H1 (cell line): ENCODE measurements at regions not wholly inside any gene's neighbourhood (a gene's known extent, or its start where the extent isn't known, plus 50 kb on each side); places are given as distances from the start of the nearest gene placed in this dataset.

Experiments
- CTCF ChIA-PET: fragments of 300-600 bp; sonication (Branson Sonifier 250); formaldehyde crosslinking; loops from one replicate; lab custom pipeline; 2021; ENCODE audit not compliant: partially characterized antibody; lab: Charles Lee
- POLR2A ChIA-PET: fragments of 300-600 bp; sonication (Branson Sonifier 250); formaldehyde crosslinking; loops from one replicate; lab custom pipeline; 2021; ENCODE audit warnings: inconsistent platforms; ENCODE audit not compliant: partially characterized antibody; lab: Charles Lee
- DNase-seq, 2 experiments: peaks; one replicate each; pipeline versions ENCODE4 v3.0.0 to v3.0.0-alpha.2; 2010 to 2022; ENCODE audit warnings: low spot score in 2 of 2, low read depth in 1 of 2, mixed read lengths in 1 of 2
- FAIRE-seq: peaks from 2 replicates; lab custom pipeline; 2011; peaks lifted over from hg19 to GRCh38; lab: Jason Lieb, UNC
- H2AFZ ChIP-seq: 2 replicates; pipeline ENCODE4 v1.8.1; 2012; ENCODE audit warnings: low read length, inconsistent platforms
- H2AK5ac ChIP-seq: 2 replicates; pipeline ENCODE4 v1.6.1; 2013; ENCODE audit warnings: low read depth, low read length
- H2BK120ac ChIP-seq: replicated peaks from 2 replicates; pipeline ENCODE3; 2013; ENCODE audit warnings: low read depth, low read length, inconsistent platforms
- H2BK12ac ChIP-seq: 2 replicates; pipeline ENCODE4 v1.6.1; 2013; ENCODE audit warnings: low read depth, low read length
- H2BK15ac ChIP-seq: 2 replicates; pipeline ENCODE4 v1.6.1; 2013; ENCODE audit warnings: low read length
- H2BK20ac ChIP-seq: 2 replicates; pipeline ENCODE4 v1.6.1; 2013; ENCODE audit warnings: low read length
- H2BK5ac ChIP-seq: 2 replicates; pipeline ENCODE4 v1.6.1; 2013; ENCODE audit warnings: low read depth, low read length
- H3K14ac ChIP-seq: 2 replicates; pipeline ENCODE4 v1.6.1; 2013; ENCODE audit warnings: inconsistent platforms; ENCODE audit not compliant: insufficient read length
- H3K18ac ChIP-seq: 2 replicates; pipeline ENCODE4 v1.6.1; 2013; ENCODE audit warnings: low read length; ENCODE audit errors: extremely low read depth
- H3K23ac ChIP-seq: 2 replicates; pipeline ENCODE4 v1.6.1; 2013; ENCODE audit warnings: inconsistent platforms; ENCODE audit not compliant: insufficient read length
- H3K23me2 ChIP-seq: 2 replicates; pipeline ENCODE4 v1.6.1; 2013; ENCODE audit warnings: low read depth, low read length
- H3K27ac ChIP-seq: 2 replicates; pipeline ENCODE4 v1.6.1; 2011; ENCODE audit warnings: low read depth, low read length, inconsistent platforms
- H3K27me3 ChIP-seq, 4 experiments: replicated peaks in 1 of 4; 1 replicate in 1 of 4; 2 replicates in 3 of 4; pipeline versions ENCODE4 v1.6.1 to v1.8.1; 2011 to 2013; ENCODE audit warnings: low read length in 3 of 4, mild to moderate bottlenecking in 3 of 4, inconsistent platforms in 2 of 4, mixed read lengths in 2 of 4, moderate library complexity in 1 of 4; ENCODE audit not compliant: control insufficient read depth in 3 of 4, insufficient read depth in 3 of 4; ENCODE audit errors: extremely low read depth in 1 of 4
- H3K36me3 ChIP-seq, 4 experiments: 2 replicates each; pipeline versions ENCODE4 v1.6.1 to v1.8.1; 2011 to 2013; ENCODE audit warnings: mild to moderate bottlenecking in 4 of 4, low read length in 3 of 4, moderate library complexity in 2 of 4, control low read depth in 1 of 4, inconsistent platforms in 1 of 4; ENCODE audit not compliant: insufficient read depth in 4 of 4, control insufficient read depth in 2 of 4
- H3K4ac ChIP-seq: replicated peaks from 2 replicates; pipeline ENCODE3; 2013; ENCODE audit warnings: low read length, low read depth, mixed read lengths, inconsistent platforms; ENCODE audit not compliant: insufficient read length
- H3K4me1 ChIP-seq, 4 experiments: replicated peaks in 1 of 4; 1 replicate in 1 of 4; 2 replicates in 3 of 4; pipeline versions ENCODE4 v1.6.1 to v1.8.1; 2011 to 2013; ENCODE audit warnings: low read length in 3 of 4, inconsistent platforms in 2 of 4, mixed read lengths in 1 of 4; ENCODE audit not compliant: insufficient read depth in 4 of 4, control insufficient read depth in 3 of 4
- H3K4me2 ChIP-seq, 2 experiments: 2 replicates each; pipeline versions ENCODE4 v1.6.1 to v1.8.1; 2011 to 2013; ENCODE audit warnings: low read depth in 2 of 2, low read length in 2 of 2, control low read depth in 1 of 2, inconsistent platforms in 1 of 2, mild to moderate bottlenecking in 1 of 2; ENCODE audit not compliant: insufficient read depth in 1 of 2
- H3K4me3 ChIP-seq, 4 experiments: fragments of 200-600, 300-600 bp in 1 of 4; sonication (generic), shearing (Covaris generic), sonication (Bioruptor Twin) in 1 of 4; 2 replicates each; pipeline versions ENCODE4 v1.5.1 to v1.8.1; 2011 to 2016; ENCODE audit warnings: low read length in 4 of 4, low read depth in 3 of 4, control low read depth in 2 of 4, inconsistent platforms in 2 of 4, mild to moderate bottlenecking in 2 of 4, mixed read lengths in 1 of 4, moderate library complexity in 1 of 4; ENCODE audit not compliant: insufficient read depth in 2 of 4; ENCODE audit errors: extremely low read depth in 1 of 4
- H3K56ac ChIP-seq: replicated peaks from 2 replicates; pipeline ENCODE3; 2013; ENCODE audit warnings: low read depth, mild to moderate bottlenecking, mixed read lengths, low read length, inconsistent platforms; ENCODE audit not compliant: insufficient read length
- H3K79me1 ChIP-seq: 2 replicates; pipeline ENCODE4 v1.6.1; 2013; ENCODE audit warnings: low read depth, low read length, control low read depth
- H3K79me2 ChIP-seq, 2 experiments: 2 replicates each; pipeline versions ENCODE4 v1.6.1 to v1.8.1; 2012 to 2013; ENCODE audit warnings: low read length in 2 of 2, mild to moderate bottlenecking in 2 of 2, inconsistent platforms in 1 of 2; ENCODE audit not compliant: insufficient read depth in 2 of 2, control insufficient read depth in 1 of 2
- H3K9ac ChIP-seq, 4 experiments: replicated peaks in 1 of 4; 1 replicate in 1 of 4; 2 replicates in 3 of 4; pipeline versions ENCODE4 v1.6.1 to v1.8.1; 2011 to 2013; ENCODE audit warnings: low read depth in 3 of 4, low read length in 3 of 4, control low read depth in 2 of 4, mild to moderate bottlenecking in 2 of 4, moderate library complexity in 2 of 4, inconsistent platforms in 1 of 4; ENCODE audit errors: extremely low read depth in 1 of 4
- H3K9me3 ChIP-seq, 2 experiments: 2 replicates each; pipeline versions ENCODE4 v1.6.1 to v1.8.1; 2012 to 2013; ENCODE audit warnings: mild to moderate bottlenecking in 2 of 2, moderate library complexity in 2 of 2, control low read depth in 1 of 2, inconsistent platforms in 1 of 2, low read depth in 1 of 2, low read length in 1 of 2, mixed read lengths in 1 of 2; ENCODE audit not compliant: insufficient read depth in 2 of 2
- H4K20me1 ChIP-seq, 2 experiments: replicated peaks in 1 of 2; 2 replicates each; pipeline versions ENCODE3 to v1.8.1; 2011 to 2013; ENCODE audit warnings: inconsistent platforms in 2 of 2, low read length in 2 of 2, mild to moderate bottlenecking in 1 of 2; ENCODE audit not compliant: insufficient read depth in 2 of 2, control insufficient read depth in 1 of 2
- H4K5ac ChIP-seq: 2 replicates; pipeline ENCODE4 v1.6.1; 2013; ENCODE audit warnings: low read length, low read depth, mixed read lengths, inconsistent platforms; ENCODE audit not compliant: insufficient read length
- H4K8ac ChIP-seq: 2 replicates; pipeline ENCODE4 v1.8.0; 2013; ENCODE audit warnings: mild to moderate bottlenecking, moderate library complexity, low read length, inconsistent platforms; ENCODE audit not compliant: insufficient read depth; ENCODE audit errors: extremely low read depth
- H4K91ac ChIP-seq: replicated peaks from 2 replicates; pipeline ENCODE3; 2013; ENCODE audit warnings: low read length, mixed read lengths, inconsistent platforms; ENCODE audit not compliant: insufficient read length
- EZH2 ChIP-seq: fragments of 200-600 bp; sonication (generic); IDR thresholded peaks from 2 replicates; pipeline ENCODE4 v1.7.1; 2012; ENCODE audit warnings: low read depth, mild to moderate bottlenecking, moderate library complexity, low read length, inconsistent platforms; ENCODE audit not compliant: severe bottlenecking
- GABPA ChIP-seq: IDR thresholded peaks from 2 replicates; pipeline ENCODE4 v1.6.1; 2011; ENCODE audit warnings: mild to moderate bottlenecking, low read length, moderate library complexity, borderline replicate concordance; ENCODE audit not compliant: insufficient read depth
- MAFK ChIP-seq: IDR thresholded peaks from 2 replicates; pipeline ENCODE4 v1.6.1; 2012; ENCODE audit warnings: low read depth, mild to moderate bottlenecking, improper control_type of control experiment, low read length
- POU5F1 ChIP-seq: IDR thresholded peaks from 2 replicates; pipeline ENCODE4 v1.6.1; 2011; ENCODE audit warnings: low read depth, mild to moderate bottlenecking, low read length, moderate library complexity
- TEAD4 ChIP-seq: IDR thresholded peaks from 2 replicates; pipeline ENCODE4 v1.6.1; 2012; ENCODE audit warnings: low read depth, low read length, inconsistent platforms, mixed read lengths
- WGBS, 2 experiments: shearing (Covaris generic) in 1 of 2; methylation state at CpG; one replicate each; pipeline versions ENCODE4 v1.1.6 to v1.1.7; 2013 to 2015; ENCODE audit warnings: low lambda C conversion rate in 2 of 2, mixed read lengths in 2 of 2, inconsistent platforms in 1 of 2, low coverage in 1 of 2, missing lambda C conversion rate in 1 of 2; ENCODE audit not compliant: insufficient replicate concordance in 2 of 2, insufficient coverage in 1 of 2, insufficient read length in 1 of 2; ENCODE audit errors: extremely low coverage in 1 of 2, missing lambda C conversion rate in 1 of 2; 5-methylcytosine and 5-hydroxymethylcytosine counted together

DNA sequence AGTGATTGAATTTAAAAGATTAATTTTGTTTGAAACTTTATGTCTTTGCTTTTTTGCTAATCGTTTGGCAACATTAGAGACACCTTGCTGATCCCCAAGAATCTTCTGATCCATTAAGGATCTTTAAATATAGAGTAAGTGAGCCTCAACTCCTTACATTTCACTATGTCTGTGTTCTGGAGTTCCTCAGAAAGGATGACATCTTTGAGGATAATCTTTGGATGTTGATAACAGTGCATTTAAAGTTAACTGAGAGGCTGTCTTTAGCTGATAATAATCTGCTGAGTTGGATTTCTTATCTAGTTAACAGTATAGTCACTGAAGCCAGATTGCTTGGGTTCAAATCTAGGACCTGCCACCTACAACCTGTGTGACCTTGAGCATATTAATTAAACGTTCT is 221.6 kb upstream of the EMCN start:
- H3K4me3 ChIP-seq, result no peak overlapping the region
- no peaks in the 10 kb centered on the region for H4K20me1 ChIP-seq
- H3K79me2 ChIP-seq, result no peaks in the 10 kb centered on the region
- H3K14ac ChIP-seq, result no peak overlapping the region
- 78% methylated on average over 2 of the region's 2 CpGs; no CpG with 5 or more reads in 1 of the 2 experiments for WGBS, 2 experiments
- no peak overlapping the region for H2BK20ac ChIP-seq
- H3K9me3 ChIP-seq, result no peaks in the 10 kb centered on the region
- no peak overlapping the region for H2BK15ac ChIP-seq
- H3K18ac ChIP-seq, result no peak overlapping the region
- H3K4ac ChIP-seq, result no peak overlapping the region
- no peak overlapping the region for H4K8ac ChIP-seq
- no peak overlapping the region for H4K91ac ChIP-seq
- no peak overlapping the region for H3K23ac ChIP-seq
- H2BK12ac ChIP-seq, result no peak overlapping the region
- H3K27me3 ChIP-seq, result no peaks in the 10 kb centered on the region
- H2AK5ac ChIP-seq, result no peak overlapping the region
- H3K36me3 ChIP-seq, result no peaks in the 10 kb centered on the region
- CTCF ChIA-PET, result interaction anchor here (1.2 kb wide), 1 partner anchor 8 kb away, joined by 3 read pairs; no protein-coding TSS in a partner anchor
- no peak overlapping the region for H3K27ac ChIP-seq
- no peak overlapping the region for H2BK5ac ChIP-seq
- H3K79me1 ChIP-seq, result no peaks in the 10 kb centered on the region
- H3K56ac ChIP-seq, result no peak overlapping the region
- H4K5ac ChIP-seq, result no peak overlapping the region
- H2BK120ac ChIP-seq, result no peak overlapping the region
- DNase-seq, result no peak
- POLR2A ChIA-PET, result no interaction called here
- H3K4me2 ChIP-seq, result no peak overlapping the region
- peaks cover 2% of the 10 kb centered on the region; the same call in 1 of the 2 replicates for H3K23me2 ChIP-seq
- FAIRE-seq, result no peak
- H2AFZ ChIP-seq, result no peak overlapping the region
- no peak overlapping the region for H3K9ac ChIP-seq
- no peaks in the 10 kb centered on the region for H3K4me1 ChIP-seq
- no peak for TF ChIP-seq MAFK
- no peak for TF ChIP-seq EZH2
- no peak for TF ChIP-seq TEAD4
- no peak for TF ChIP-seq GABPA
- TF ChIP-seq POU5F1, result no peak
